ENCODE measurements at regions not wholly inside any gene's neighbourhood (a gene's known extent, or its start where the extent isn't known, plus 50 kb on each side); places are given as distances from the start of the nearest gene placed in this dataset.

GRCh38 chr10:131686781-131687420, 213.9 kb upstream of the PPP2R2D start:
- no peak for DNase-seq (ENCODE audit: low spot score)
- ChIA-PET CTCF (no interaction called here), POLR2A (ENCODE audit: low non-redundant PET) (no interaction called here)
- no peak for TF ChIP-seq CTCF (conservative IDR thresholded peaks at IDR 0.05; ENCODE audit: low read depth)
- H3K27ac ChIP-seq = no peak overlapping the region

GRCh38 chr10:131688304-131688703, 212.5 kb upstream of the PPP2R2D start:
- POLR2A ChIA-PET (ENCODE audit: low non-redundant PET) = no interaction called here
- no peak for TF ChIP-seq CTCF (conservative IDR thresholded peaks at IDR 0.05; ENCODE audit: low read depth)
- no peak overlapping the region for H3K27ac ChIP-seq
- no peak for DNase-seq (ENCODE audit: low spot score)
- CTCF ChIA-PET = interaction anchor here (0.6 kb wide), 1 partner anchor 1742 kb away, joined by 3 read pairs; no protein-coding TSS in a partner anchor

GRCh38 chr10:131689016-131689415, 211.8 kb upstream of the PPP2R2D start:
- ChIA-PET CTCF (interaction anchor here (0.6 kb wide), 1 partner anchor 1742 kb away, joined by 3 read pairs; no protein-coding TSS in a partner anchor), POLR2A (ENCODE audit: low non-redundant PET) (no interaction called here)
- H3K27ac ChIP-seq = no peak overlapping the region
- DNase-seq (ENCODE audit: low spot score) = no peak
- TF ChIP-seq CTCF (conservative IDR thresholded peaks at IDR 0.05; ENCODE audit: low read depth) = no peak

- H3K27ac ChIP-seq = no peak overlapping the region
- DNase-seq (ENCODE audit: low spot score) = no peak
- ChIA-PET POLR2A (ENCODE audit: low non-redundant PET) (no interaction called here), CTCF (no interaction called here)
- no peak for TF ChIP-seq CTCF (conservative IDR thresholded peaks at IDR 0.05; ENCODE audit: low read depth)
Measured at GRCh38 chr10:131689486-131689885, 211.3 kb upstream of the PPP2R2D start.

- ChIA-PET POLR2A (ENCODE audit: low non-redundant PET) (no interaction called here), CTCF (interaction anchor here (0.6 kb wide), 1 partner anchor 321 kb away, joined by 3 read pairs; no protein-coding TSS in a partner anchor)
- no peak overlapping the region for H3K27ac ChIP-seq
- DNase-seq (ENCODE audit: low spot score) = no peak
- no peak for TF ChIP-seq CTCF (conservative IDR thresholded peaks at IDR 0.05; ENCODE audit: low read depth)
Measured at GRCh38 chr10:131689954-131690757, 210.7 kb upstream of the PPP2R2D start.

GRCh38 chr10:131690805-131691239, 210.0 kb upstream of the PPP2R2D start:
- ChIA-PET CTCF (interaction anchor here (0.6 to 0.7 kb wide), 2 partner anchors 310 to 321 kb away, joined by 3 to 4 read pairs; no protein-coding TSS in a partner anchor), POLR2A (ENCODE audit: low non-redundant PET) (no interaction called here)
- no peak overlapping the region for H3K27ac ChIP-seq
- no peak for TF ChIP-seq CTCF (conservative IDR thresholded peaks at IDR 0.05; ENCODE audit: low read depth)
- no peak for DNase-seq (ENCODE audit: low spot score)
